Endothelial cell (in vitro differentiated cells): ENCODE measurements at regions not wholly inside any gene's neighbourhood (a gene's known extent, or its start where the extent isn't known, plus 50 kb on each side); places are given as distances from the start of the nearest gene placed in this dataset.

Source experiments
- DNase-seq: peaks from one replicate; pipeline ENCODE4 v3.0.0; 2021; ENCODE audit warnings: low spot score
- H3K27ac Mint-ChIP-seq: one replicate; pipeline ENCODE4 v1.8.0; 2021; ENCODE audit warnings: mixed read lengths, inconsistent platforms; ENCODE audit not compliant: unreplicated experiment
- H3K27me3 Mint-ChIP-seq: one replicate; pipeline ENCODE4 v1.8.0; 2021; ENCODE audit warnings: mild to moderate bottlenecking, moderate library complexity, mixed read lengths, inconsistent platforms; ENCODE audit not compliant: unreplicated experiment
- H3K36me3 Mint-ChIP-seq: one replicate; pipeline ENCODE4 v1.8.0; 2021; ENCODE audit warnings: mild to moderate bottlenecking, low read depth, mixed read lengths, inconsistent platforms; ENCODE audit not compliant: unreplicated experiment
- H3K4me1 Mint-ChIP-seq: one replicate; pipeline ENCODE4 v1.8.0; 2021; ENCODE audit warnings: mild to moderate bottlenecking, mixed read lengths, inconsistent platforms; ENCODE audit not compliant: unreplicated experiment
- H3K4me3 Mint-ChIP-seq: one replicate; pipeline ENCODE4 v1.8.0; 2021; ENCODE audit warnings: mild to moderate bottlenecking, mixed read lengths, inconsistent platforms; ENCODE audit not compliant: unreplicated experiment
- H3K9me3 Mint-ChIP-seq: one replicate; pipeline ENCODE4 v1.8.0; 2021; ENCODE audit warnings: mixed read lengths, inconsistent platforms; ENCODE audit not compliant: unreplicated experiment
- TF ChIP-seq, protein P1 (sequence below): fragments of 200-600 bp; sonication (generic); IDR thresholded peaks from one replicate; pipeline ENCODE4 v1.5.0; 2021; ENCODE audit warnings: antibody characterized with exemption; ENCODE audit not compliant: unreplicated experiment

DNA sequence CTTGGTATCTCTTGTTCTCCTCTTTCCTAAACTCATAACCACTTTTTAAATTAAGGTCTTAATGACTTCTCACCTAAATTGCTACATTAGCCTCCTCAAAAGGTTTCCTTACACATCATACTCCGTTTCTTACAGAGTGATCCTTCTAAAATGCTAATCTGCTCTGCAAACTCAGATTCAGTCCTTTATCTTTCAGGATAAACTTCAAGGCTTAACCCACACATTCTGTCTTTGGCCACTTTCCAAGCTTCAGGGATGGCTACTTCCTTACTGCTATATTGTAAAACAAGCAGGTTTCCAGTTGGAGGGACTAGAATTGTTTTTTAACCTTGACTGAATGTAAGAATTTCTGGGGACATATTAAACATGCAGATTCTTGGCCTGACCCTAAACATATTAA lies 105.5 kb upstream of the CHD1 start:
- DNase-seq: no peak
- TF ChIP-seq, protein P1, sequence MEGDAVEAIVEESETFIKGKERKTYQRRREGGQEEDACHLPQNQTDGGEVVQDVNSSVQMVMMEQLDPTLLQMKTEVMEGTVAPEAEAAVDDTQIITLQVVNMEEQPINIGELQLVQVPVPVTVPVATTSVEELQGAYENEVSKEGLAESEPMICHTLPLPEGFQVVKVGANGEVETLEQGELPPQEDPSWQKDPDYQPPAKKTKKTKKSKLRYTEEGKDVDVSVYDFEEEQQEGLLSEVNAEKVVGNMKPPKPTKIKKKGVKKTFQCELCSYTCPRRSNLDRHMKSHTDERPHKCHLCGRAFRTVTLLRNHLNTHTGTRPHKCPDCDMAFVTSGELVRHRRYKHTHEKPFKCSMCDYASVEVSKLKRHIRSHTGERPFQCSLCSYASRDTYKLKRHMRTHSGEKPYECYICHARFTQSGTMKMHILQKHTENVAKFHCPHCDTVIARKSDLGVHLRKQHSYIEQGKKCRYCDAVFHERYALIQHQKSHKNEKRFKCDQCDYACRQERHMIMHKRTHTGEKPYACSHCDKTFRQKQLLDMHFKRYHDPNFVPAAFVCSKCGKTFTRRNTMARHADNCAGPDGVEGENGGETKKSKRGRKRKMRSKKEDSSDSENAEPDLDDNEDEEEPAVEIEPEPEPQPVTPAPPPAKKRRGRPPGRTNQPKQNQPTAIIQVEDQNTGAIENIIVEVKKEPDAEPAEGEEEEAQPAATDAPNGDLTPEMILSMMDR: no peak
- Mint-ChIP-seq H3K27ac (no peak overlapping the region), H3K4me3 (no peak overlapping the region), H3K27me3 (peaks cover 3% of the 10 kb centered on the region), H3K4me1 (no peaks in the 10 kb centered on the region), H3K9me3 (no peaks in the 10 kb centered on the region), H3K36me3 (no peaks in the 10 kb centered on the region)

DNA sequence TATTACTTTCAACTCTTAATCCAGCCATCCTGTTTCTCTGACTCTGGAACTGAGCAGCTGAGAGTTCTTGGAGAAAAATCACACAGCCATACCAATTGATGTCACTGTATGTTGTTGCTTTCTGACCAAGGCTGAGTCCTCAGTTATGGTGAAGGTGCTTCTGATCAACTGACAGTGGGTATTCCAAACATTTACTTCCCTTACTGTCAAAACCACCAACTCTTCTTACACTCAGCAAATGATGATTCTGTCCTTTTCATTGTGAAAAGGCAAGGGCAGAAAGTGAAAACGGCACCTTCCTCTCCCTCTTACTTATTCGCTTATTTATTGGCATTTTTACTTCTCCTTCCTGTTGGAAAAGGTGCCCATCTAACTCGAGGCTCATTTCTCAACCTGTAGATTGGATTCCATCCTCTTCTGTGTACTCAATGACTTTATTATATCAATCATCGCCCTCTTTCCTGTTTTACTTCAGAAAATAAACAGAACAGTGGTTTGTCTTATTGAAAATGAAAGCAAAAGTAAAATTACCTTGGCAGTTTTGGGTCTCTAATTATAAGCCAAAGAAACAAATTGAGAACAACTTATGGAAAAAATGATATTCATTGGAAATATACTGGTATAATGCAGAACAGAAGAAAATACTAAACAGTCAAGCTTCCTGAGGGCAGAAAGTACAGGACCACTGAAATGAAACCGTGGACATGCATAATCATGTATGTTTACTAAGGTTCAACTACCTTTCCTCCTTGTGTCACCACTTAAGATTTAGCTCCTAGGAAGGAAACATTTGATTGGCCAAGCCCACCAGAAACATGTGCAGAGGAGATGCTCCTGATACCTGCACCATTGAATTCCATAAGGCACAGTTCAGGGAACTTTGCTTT lies 104.5 kb upstream of the CHD1 start:
- Mint-ChIP-seq H3K9me3 (no peaks in the 10 kb centered on the region), H3K36me3 (no peaks in the 10 kb centered on the region), H3K27ac (no peak overlapping the region), H3K4me3 (no peak overlapping the region), H3K27me3 (no peaks in the 10 kb centered on the region), H3K4me1 (no peaks in the 10 kb centered on the region)
- no peak for DNase-seq
- TF ChIP-seq, protein P1: no peak

DNA sequence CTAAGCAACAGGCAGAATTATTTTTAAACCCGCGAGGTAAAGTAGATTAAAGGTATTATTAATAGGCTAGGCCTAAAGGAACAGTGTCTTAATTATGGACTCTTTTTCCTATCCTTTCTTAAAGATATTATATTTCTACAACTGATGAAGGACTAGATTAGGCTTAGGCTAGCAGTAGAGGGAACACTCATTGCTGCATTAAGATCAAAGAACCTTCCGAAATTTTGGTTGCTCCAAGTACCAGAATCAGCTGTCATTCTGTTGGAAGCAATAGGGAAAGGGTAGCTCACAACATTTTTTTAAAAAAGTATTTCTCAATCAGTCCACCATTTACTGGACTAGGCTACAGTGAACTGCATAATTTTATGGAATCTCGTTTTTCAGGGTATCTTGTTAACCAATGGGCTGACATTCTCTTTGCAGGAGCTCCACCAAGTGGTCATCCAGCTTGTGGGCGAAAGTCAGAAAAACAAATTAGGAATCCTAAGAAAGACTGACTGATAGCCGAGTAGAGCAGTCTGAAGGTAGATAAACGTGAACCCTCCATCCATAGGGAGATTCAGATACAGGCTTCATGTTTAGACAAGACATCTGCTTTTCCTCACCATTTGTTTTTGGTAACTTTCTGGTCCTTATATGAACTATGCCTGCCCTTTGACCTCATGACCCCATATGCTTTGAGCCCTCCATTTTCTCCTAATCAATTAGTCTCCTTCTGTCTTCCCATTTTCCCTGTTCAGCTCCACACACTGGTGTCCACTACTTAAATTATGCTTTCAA lies 103.6 kb upstream of the CHD1 start:
- H3K4me1 Mint-ChIP-seq: no peaks in the 10 kb centered on the region
- H3K4me3 Mint-ChIP-seq: no peak overlapping the region
- peak; percentile 51 for DNase-seq
- H3K27ac Mint-ChIP-seq: no peak overlapping the region
- TF ChIP-seq, protein P1: peak; percentile 16
- H3K36me3 Mint-ChIP-seq: no peaks in the 10 kb centered on the region
- H3K27me3 Mint-ChIP-seq: no peaks in the 10 kb centered on the region
- no peaks in the 10 kb centered on the region for H3K9me3 Mint-ChIP-seq

DNA sequence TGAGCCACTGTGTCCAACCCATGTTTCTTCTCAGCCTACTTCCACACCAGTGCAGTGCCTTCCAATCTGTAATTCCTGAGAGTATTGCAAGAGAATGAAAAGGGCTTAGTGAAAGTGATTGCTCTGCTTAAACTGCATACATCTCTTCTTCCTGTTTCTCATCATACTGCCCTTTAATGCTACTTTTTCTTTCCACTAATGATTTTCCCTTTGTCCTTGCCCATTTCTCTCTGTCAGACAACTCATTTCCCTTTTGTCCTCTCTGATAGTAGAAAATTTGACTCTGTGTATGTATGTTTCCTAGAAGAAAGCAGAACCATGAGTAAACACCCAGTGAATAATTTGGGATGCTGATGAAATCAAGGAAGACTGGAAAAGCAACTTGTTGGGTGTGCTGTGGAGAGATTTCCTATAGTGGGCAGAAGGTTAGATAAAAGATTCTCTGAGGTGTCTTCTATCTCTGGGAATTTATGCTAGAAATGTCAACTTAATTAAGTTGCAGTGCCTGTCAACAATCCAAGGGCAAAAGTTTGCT lies 102.2 kb upstream of the CHD1 start:
- no peaks in the 10 kb centered on the region for H3K9me3 Mint-ChIP-seq
- TF ChIP-seq, protein P1: no peak
- no peak overlapping the region for H3K4me3 Mint-ChIP-seq
- no peaks in the 10 kb centered on the region for H3K36me3 Mint-ChIP-seq
- H3K27ac Mint-ChIP-seq: no peak overlapping the region
- peaks cover 3% of the 10 kb centered on the region for H3K4me1 Mint-ChIP-seq
- DNase-seq: no peak
- H3K27me3 Mint-ChIP-seq: peaks cover 2% of the 10 kb centered on the region
